TTC549 (cell line): ENCODE measurements at regions not wholly inside any gene's neighbourhood (a gene's known extent, or its start where the extent isn't known, plus 50 kb on each side); places are given as distances from the start of the nearest gene placed in this dataset.
"Not testable (repeated sequence)": the region's sequence is repeated elsewhere in the genome, so short reads cannot be mapped to it uniquely, and the experiment has no call there.

Source experiments
- FAIRE-seq: peaks from 2 replicates; lab custom pipeline; 2012; peaks lifted over from hg19 to GRCh38; lab: Jason Lieb, UNC

GRCh38 chr3:175941352-175941751 lies 1082.2 kb downstream of the NAALADL2 start:
- FAIRE-seq = no peak

GRCh38 chr3:175940881-175941280 lies 1081.7 kb downstream of the NAALADL2 start:
- FAIRE-seq = no peak

GRCh38 chr3:175940243-175940642 lies 1081.1 kb downstream of the NAALADL2 start:
- FAIRE-seq = no peak

GRCh38 chr3:175937367-175937766 lies 1078.2 kb downstream of the NAALADL2 start:
- not testable (repeated sequence) for FAIRE-seq

- FAIRE-seq = no peak
These were observed 1073.5 kb downstream of the NAALADL2 start for GRCh38 chr3:175932586-175932985.

- FAIRE-seq = no peak
These were observed 1060.0 kb downstream of the NAALADL2 start for GRCh38 chr3:175919133-175919532.

GRCh38 chr3:175916191-175916934 lies 1057.2 kb downstream of the NAALADL2 start:
- FAIRE-seq = no peak

- no peak for FAIRE-seq
These were observed 1055.7 kb downstream of the NAALADL2 start for GRCh38 chr3:175914785-175915184.

GRCh38 chr3:175913286-175913685 lies 1054.2 kb downstream of the NAALADL2 start:
- no peak for FAIRE-seq

GRCh38 chr3:175911937-175912336 lies 1052.8 kb downstream of the NAALADL2 start:
- FAIRE-seq = no peak

- FAIRE-seq = no peak
These were observed 1043.1 kb downstream of the NAALADL2 start for GRCh38 chr3:175902226-175902625.

- no peak for FAIRE-seq
These were observed 1039.1 kb downstream of the NAALADL2 start for GRCh38 chr3:175898194-175898593.

- no peak for FAIRE-seq
These were observed 1037.5 kb downstream of the NAALADL2 start for GRCh38 chr3:175896655-175897054.

GRCh38 chr3:175895731-175896130 lies 1036.6 kb downstream of the NAALADL2 start:
- FAIRE-seq = no peak

GRCh38 chr3:175893566-175893965 lies 1034.4 kb downstream of the NAALADL2 start:
- no peak for FAIRE-seq

- FAIRE-seq = no peak
These were observed 1030.9 kb downstream of the NAALADL2 start for GRCh38 chr3:175890066-175890465.

- no peak for FAIRE-seq
These were observed 1026.2 kb downstream of the NAALADL2 start for GRCh38 chr3:175885231-175885766.

GRCh38 chr3:175879417-175879816 lies 1020.3 kb downstream of the NAALADL2 start:
- no peak for FAIRE-seq

GRCh38 chr3:175869404-175869803 lies 1010.3 kb downstream of the NAALADL2 start:
- FAIRE-seq = no peak

- FAIRE-seq = no peak
These were observed 1009.5 kb downstream of the NAALADL2 start for GRCh38 chr3:175868626-175869025.

- no peak for FAIRE-seq
These were observed 1006.6 kb downstream of the NAALADL2 start for GRCh38 chr3:175865724-175866123.

- FAIRE-seq = no peak
These were observed 1002.8 kb downstream of the NAALADL2 start for GRCh38 chr3:175861916-175862315.
